Prostate gland (tissue), 2 donors: ENCODE measurements at regions not wholly inside any gene's neighbourhood (a gene's known extent, or its start where the extent isn't known, plus 50 kb on each side); places are given as distances from the start of the nearest gene placed in this dataset.

Source experiments
- POLR2A ChIP-seq: fragments of 450-650 bp; IDR thresholded peaks from one replicate; pipeline ENCODE4 v1.6.1; 2016; ENCODE audit warnings: antibody characterized with exemption, mild to moderate bottlenecking
- POLR2AphosphoS5 ChIP-seq: sonication (generic); formaldehyde crosslinking; IDR thresholded peaks from one replicate; pipeline ENCODE4 v1.6.1; 2017; ENCODE audit warnings: antibody characterized with exemption
- TF ChIP-seq, protein P1 (sequence below), 4 experiments: fragments of 200-600 bp in 2 of 4; fragments of 450-650 bp in 2 of 4; sonication (generic) in 2 of 4; IDR thresholded peaks; 1 replicate in 3 of 4; 2 replicates in 1 of 4; pipeline ENCODE4 v1.5.1; 2016 to 2019; ENCODE audit warnings: antibody characterized with exemption in 4 of 4, mild to moderate bottlenecking in 2 of 4, moderate library complexity in 2 of 4

DNA sequence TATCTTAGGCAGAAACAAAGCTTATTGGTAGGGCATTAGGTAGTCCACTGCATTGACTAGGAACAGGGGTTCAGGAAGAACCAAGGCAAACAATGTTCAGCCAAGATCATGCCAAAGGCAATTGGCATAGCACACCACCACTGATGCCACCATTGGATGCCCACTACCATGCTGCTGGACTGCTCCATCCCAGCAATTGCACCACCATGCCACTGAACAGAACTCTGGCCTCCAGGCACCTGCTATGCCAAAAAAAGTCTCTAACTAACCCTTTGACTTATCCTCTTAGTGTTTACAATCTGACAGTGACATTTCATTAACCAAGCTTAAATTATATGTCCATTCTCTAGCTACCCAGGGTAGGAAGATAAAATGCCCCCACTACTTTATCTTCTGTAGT is 509.6 kb upstream of the CAMK1G start:
- TF ChIP-seq, protein P1, sequence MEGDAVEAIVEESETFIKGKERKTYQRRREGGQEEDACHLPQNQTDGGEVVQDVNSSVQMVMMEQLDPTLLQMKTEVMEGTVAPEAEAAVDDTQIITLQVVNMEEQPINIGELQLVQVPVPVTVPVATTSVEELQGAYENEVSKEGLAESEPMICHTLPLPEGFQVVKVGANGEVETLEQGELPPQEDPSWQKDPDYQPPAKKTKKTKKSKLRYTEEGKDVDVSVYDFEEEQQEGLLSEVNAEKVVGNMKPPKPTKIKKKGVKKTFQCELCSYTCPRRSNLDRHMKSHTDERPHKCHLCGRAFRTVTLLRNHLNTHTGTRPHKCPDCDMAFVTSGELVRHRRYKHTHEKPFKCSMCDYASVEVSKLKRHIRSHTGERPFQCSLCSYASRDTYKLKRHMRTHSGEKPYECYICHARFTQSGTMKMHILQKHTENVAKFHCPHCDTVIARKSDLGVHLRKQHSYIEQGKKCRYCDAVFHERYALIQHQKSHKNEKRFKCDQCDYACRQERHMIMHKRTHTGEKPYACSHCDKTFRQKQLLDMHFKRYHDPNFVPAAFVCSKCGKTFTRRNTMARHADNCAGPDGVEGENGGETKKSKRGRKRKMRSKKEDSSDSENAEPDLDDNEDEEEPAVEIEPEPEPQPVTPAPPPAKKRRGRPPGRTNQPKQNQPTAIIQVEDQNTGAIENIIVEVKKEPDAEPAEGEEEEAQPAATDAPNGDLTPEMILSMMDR (IDR thresholded peaks at IDR 0.05): no peak
- no peak for TF ChIP-seq POLR2AphosphoS5
- no peak for TF ChIP-seq POLR2A
